Osteoblast (primary cell): ENCODE measurements at regions not wholly inside any gene's neighbourhood (a gene's known extent, or its start where the extent isn't known, plus 50 kb on each side); places are given as distances from the start of the nearest gene placed in this dataset.

Experiments used
- DNase-seq: peaks from one replicate; pipeline ENCODE4 v3.0.0; 2011; ENCODE audit warnings: low spot score, mixed read lengths; ENCODE audit not compliant: insufficient read length; ENCODE audit errors: missing footprints
- H2AFZ ChIP-seq: 2 replicates; pipeline ENCODE4 v1.6.0; 2011; ENCODE audit warnings: mild to moderate bottlenecking, low read length
- H3K27ac ChIP-seq: 2 replicates; pipeline ENCODE4 v1.5.1; 2011; ENCODE audit warnings: mild to moderate bottlenecking, low read depth, low read length, moderate library complexity
- H3K27me3 ChIP-seq: 2 replicates; pipeline ENCODE4 v1.6.0; 2012; ENCODE audit warnings: mild to moderate bottlenecking, control low read depth, inconsistent platforms, low read length, moderate library complexity; ENCODE audit not compliant: insufficient read depth
- H3K36me3 ChIP-seq: 2 replicates; pipeline ENCODE4 v1.5.1; 2011; ENCODE audit warnings: mild to moderate bottlenecking, low read length, control low read depth, moderate library complexity; ENCODE audit not compliant: insufficient read depth
- H3K4me1 ChIP-seq: 2 replicates; pipeline ENCODE4 v1.5.1; 2011; ENCODE audit warnings: mild to moderate bottlenecking, low read length, control low read depth, moderate library complexity; ENCODE audit not compliant: insufficient read depth
- H3K4me2 ChIP-seq: 2 replicates; pipeline ENCODE4 v1.6.0; 2011; ENCODE audit warnings: mild to moderate bottlenecking, low read length; ENCODE audit not compliant: insufficient read depth
- H3K4me3 ChIP-seq: fragments of 200-600 bp; sonication (generic); 3 replicates; pipeline ENCODE4 v1.5.1; 2012; ENCODE audit warnings: mild to moderate bottlenecking, low read length, inconsistent platforms; ENCODE audit not compliant: insufficient read depth
- H3K79me2 ChIP-seq: 2 replicates; pipeline ENCODE4 v1.6.0; 2012; ENCODE audit warnings: mild to moderate bottlenecking, low read length, control low read depth, inconsistent platforms; ENCODE audit not compliant: insufficient read depth
- H3K9me3 ChIP-seq: 2 replicates; pipeline ENCODE4 v1.5.1; 2011; ENCODE audit warnings: low read depth, low read length, control low read depth
- H4K20me1 ChIP-seq: 2 replicates; pipeline ENCODE4 v1.6.0; 2012; ENCODE audit warnings: mild to moderate bottlenecking, low read length, control low read depth; ENCODE audit not compliant: insufficient read depth
- CTCF ChIP-seq: IDR thresholded peaks from 2 replicates; pipeline ENCODE4 v1.5.1; 2011; ENCODE audit warnings: mild to moderate bottlenecking, low read depth, low read length, moderate library complexity; ENCODE audit errors: extremely low read depth

DNA sequence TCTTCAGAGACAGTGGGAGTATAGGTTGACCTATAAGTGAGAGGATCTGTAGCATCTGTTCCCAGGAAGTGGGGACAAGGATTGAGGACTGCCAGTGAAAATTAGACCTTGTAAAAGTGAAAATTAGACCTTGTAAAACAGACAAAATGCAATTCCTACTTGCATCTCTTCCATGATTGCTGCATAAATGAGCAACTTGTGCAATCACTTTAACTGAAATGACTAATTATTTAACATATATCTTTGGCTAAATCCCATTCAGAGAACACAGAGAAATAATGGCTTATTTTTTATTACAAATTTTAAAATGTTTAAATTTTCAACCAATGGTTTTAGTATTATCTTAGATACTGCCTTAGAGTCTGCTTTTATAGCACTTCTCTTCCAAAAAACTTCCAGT, 67.2 kb upstream of the NABP1 start:
- no peak for DNase-seq
- no peaks in the 10 kb centered on the region for H3K9me3 ChIP-seq
- no peak overlapping the region for H3K27ac ChIP-seq
- H2AFZ ChIP-seq, result no peak overlapping the region
- TF ChIP-seq CTCF, result no peak
- no peaks in the 10 kb centered on the region for H3K27me3 ChIP-seq
- H3K36me3 ChIP-seq, result no peaks in the 10 kb centered on the region
- no peaks in the 10 kb centered on the region for H4K20me1 ChIP-seq
- no peak overlapping the region for H3K4me3 ChIP-seq
- H3K4me2 ChIP-seq, result no peak overlapping the region
- H3K79me2 ChIP-seq, result no peaks in the 10 kb centered on the region
- peaks cover 14% of the 10 kb centered on the region for H3K4me1 ChIP-seq

DNA sequence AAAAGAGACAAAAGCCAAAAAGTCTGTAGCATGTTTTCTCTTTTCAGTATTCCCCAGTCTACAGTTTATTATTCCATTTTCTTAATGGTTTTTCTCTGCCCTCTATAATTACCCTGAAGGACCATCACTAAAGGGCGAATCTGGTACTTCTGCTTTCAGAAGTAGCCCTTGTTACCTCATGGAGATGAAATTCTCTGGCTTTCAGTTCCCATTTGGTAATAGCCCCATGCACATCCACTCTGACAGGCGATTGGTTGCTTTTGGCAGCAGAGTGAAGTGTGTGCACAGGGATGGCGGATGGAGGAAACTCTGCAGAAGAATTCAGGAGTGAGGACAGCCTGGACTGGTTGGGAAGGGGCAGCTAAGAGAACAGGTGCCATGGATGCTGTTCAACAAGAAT, 66.3 kb upstream of the NABP1 start:
- Histone ChIP-seq H2AFZ (peak overlapping the region; percentile 1), H3K79me2 (no peaks in the 10 kb centered on the region), H3K27ac (peak overlapping the region; percentile 81), H3K4me3 (no peak overlapping the region), H3K9me3 (no peaks in the 10 kb centered on the region), H4K20me1 (no peaks in the 10 kb centered on the region), H3K4me2 (no peak overlapping the region), H3K27me3 (no peaks in the 10 kb centered on the region), H3K36me3 (no peaks in the 10 kb centered on the region), H3K4me1 (peaks cover 14% of the 10 kb centered on the region)
- TF ChIP-seq CTCF, result no peak
- DNase-seq, result no peak

GRCh38 chr2:191612496-191612895, 65.4 kb upstream of the NABP1 start:
- no peaks in the 10 kb centered on the region for H4K20me1 ChIP-seq
- H3K9me3 ChIP-seq, result no peaks in the 10 kb centered on the region
- H3K27me3 ChIP-seq, result no peaks in the 10 kb centered on the region
- H2AFZ ChIP-seq, result no peak overlapping the region
- H3K79me2 ChIP-seq, result no peaks in the 10 kb centered on the region
- H3K4me2 ChIP-seq, result peak overlapping the region; percentile 26
- no peak overlapping the region for H3K4me3 ChIP-seq
- no peaks in the 10 kb centered on the region for H3K36me3 ChIP-seq
- peak overlapping the region; percentile 81 for H3K27ac ChIP-seq
- no peak for TF ChIP-seq CTCF
- DNase-seq, result peak; percentile 31
- H3K4me1 ChIP-seq, result peaks cover 14% of the 10 kb centered on the region

DNA sequence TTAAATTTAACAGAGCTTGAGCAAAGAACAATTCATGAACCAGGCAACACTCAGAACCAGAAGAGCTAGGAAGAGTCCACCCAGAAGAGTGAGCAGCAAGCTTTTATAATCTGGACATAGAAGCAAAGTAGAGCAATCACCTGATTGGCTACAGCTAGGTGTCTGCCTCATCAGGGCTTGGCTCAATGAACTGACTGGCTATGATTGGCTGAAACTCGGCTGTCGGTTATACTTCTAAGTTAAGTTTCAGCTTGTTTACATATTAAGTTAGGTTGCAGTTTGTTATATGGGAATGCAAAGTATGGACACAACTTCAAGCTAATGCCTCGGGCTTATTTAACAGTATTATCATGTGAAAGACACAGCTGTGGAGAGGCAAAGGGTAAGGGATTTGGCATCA, 63.2 kb upstream of the NABP1 start:
- Histone ChIP-seq H3K4me3 (no peak overlapping the region), H3K4me1 (peaks cover 28% of the 10 kb centered on the region), H3K79me2 (no peaks in the 10 kb centered on the region), H3K27me3 (no peaks in the 10 kb centered on the region), H3K9me3 (no peaks in the 10 kb centered on the region), H3K4me2 (no peak overlapping the region), H3K36me3 (no peaks in the 10 kb centered on the region), H2AFZ (no peak overlapping the region), H4K20me1 (no peaks in the 10 kb centered on the region), H3K27ac (no peak overlapping the region)
- DNase-seq, result no peak
- no peak for TF ChIP-seq CTCF
